Neutrophil (primary cell): ENCODE measurements at regions not wholly inside any gene's neighbourhood (a gene's known extent, or its start where the extent isn't known, plus 50 kb on each side); places are given as distances from the start of the nearest gene placed in this dataset.

Experiments used
- H3K27ac ChIP-seq: fragments of 200-600 bp; sonication (generic); 2 replicates; pipeline ENCODE4 v1.5.1; 2016; ENCODE audit warnings: mild to moderate bottlenecking, moderate library complexity
- H3K27me3 ChIP-seq: fragments of 200-600 bp; sonication (generic); 2 replicates; pipeline ENCODE4 v1.6.0; 2016; ENCODE audit warnings: mild to moderate bottlenecking
- H3K36me3 ChIP-seq: fragments of 200-600 bp; sonication (generic); 2 replicates; pipeline ENCODE4 v1.5.1; 2017
- H3K4me1 ChIP-seq, 2 experiments: fragments of 200-600 bp in 1 of 2; sonication (generic) in 1 of 2; 1 replicate in 1 of 2; 2 replicates in 1 of 2; pipeline versions ENCODE4 v1.5.1 to v1.6.1; 2013 to 2016; ENCODE audit warnings: low read depth in 1 of 2, low read length in 1 of 2, mild to moderate bottlenecking in 1 of 2, moderate library complexity in 1 of 2; ENCODE audit not compliant: control insufficient read depth in 1 of 2, insufficient read depth in 1 of 2
- H3K4me3 ChIP-seq, 2 experiments: fragments of 200-600 bp in 1 of 2; sonication (generic) in 1 of 2; 1 replicate in 1 of 2; 2 replicates in 1 of 2; pipeline ENCODE4 v1.5.1; 2013 to 2016; ENCODE audit warnings: low read depth in 1 of 2, low read length in 1 of 2, mild to moderate bottlenecking in 1 of 2, moderate library complexity in 1 of 2
- H3K9me3 ChIP-seq: fragments of 200-600 bp; sonication (generic); 2 replicates; pipeline ENCODE4 v1.5.1; 2016
- CTCF ChIP-seq: fragments of 200-600 bp; sonication (generic); IDR thresholded peaks from 2 replicates; pipeline ENCODE4 v1.5.1; 2016; ENCODE audit warnings: antibody characterized with exemption

DNA sequence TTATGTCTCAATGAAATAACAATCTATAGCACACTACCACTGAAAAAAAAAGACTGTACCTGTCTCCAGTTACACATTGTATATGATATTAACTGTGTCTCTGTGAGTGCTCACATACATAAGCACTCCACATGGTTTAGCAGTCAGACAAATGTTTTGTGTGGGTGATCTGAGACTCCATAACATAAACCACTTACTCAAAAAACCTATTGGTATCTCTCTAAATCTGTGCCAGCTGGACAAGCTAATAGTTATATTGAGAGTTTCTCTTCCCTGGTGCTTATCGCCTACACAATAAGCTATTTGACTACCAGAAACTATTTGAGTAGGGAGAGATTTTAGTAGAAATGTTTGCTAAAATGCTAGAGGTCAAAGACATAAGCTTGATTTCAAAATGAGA, 190.1 kb upstream of the AGR3 start:
- H3K4me1 ChIP-seq: no peaks in the 10 kb centered on the region
- H3K36me3 ChIP-seq: no peaks in the 10 kb centered on the region
- TF ChIP-seq CTCF: no peak

GRCh38 chr7:17075601-17076255, 193.9 kb upstream of the AGR3 start:
- no peak for TF ChIP-seq CTCF
- Histone ChIP-seq H3K27me3 (no peaks in the 10 kb centered on the region), H3K4me3 (no peak overlapping the region), H3K27ac (no peak overlapping the region), H3K36me3 (no peaks in the 10 kb centered on the region), H3K9me3 (no peaks in the 10 kb centered on the region), H3K4me1 (no peaks in the 10 kb centered on the region)

More for the DNA sequence above, 190.1 kb upstream of the AGR3 start:
- Histone ChIP-seq H3K27me3 (no peaks in the 10 kb centered on the region), H3K27ac (no peak overlapping the region), H3K9me3 (no peaks in the 10 kb centered on the region), H3K4me3 (no peak overlapping the region)

DNA sequence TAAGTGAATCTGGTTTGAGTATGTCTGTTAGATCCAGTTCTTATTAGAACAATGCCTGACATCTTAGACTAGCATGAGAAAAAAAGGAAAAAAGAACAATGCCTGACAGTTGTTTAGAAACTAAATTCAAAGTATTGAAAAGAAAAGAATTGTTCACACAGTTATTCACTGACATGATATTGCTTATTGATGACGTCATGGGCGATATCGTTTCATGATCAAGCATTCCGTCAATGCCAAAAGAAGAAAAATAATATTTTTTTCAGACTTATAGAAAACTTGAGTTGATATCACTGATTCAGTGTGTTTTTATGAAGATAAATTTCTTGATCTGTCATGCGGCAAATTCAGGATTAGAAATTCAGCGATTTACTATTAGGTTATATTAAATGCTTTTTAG, 196.5 kb upstream of the AGR3 start:
- no peaks in the 10 kb centered on the region for H3K27me3 ChIP-seq
- no peak overlapping the region for H3K27ac ChIP-seq
- H3K4me3 ChIP-seq: no peak overlapping the region
- no peak for TF ChIP-seq CTCF
- H3K4me1 ChIP-seq: no peaks in the 10 kb centered on the region
- H3K36me3 ChIP-seq: no peaks in the 10 kb centered on the region
- H3K9me3 ChIP-seq: no peaks in the 10 kb centered on the region

DNA sequence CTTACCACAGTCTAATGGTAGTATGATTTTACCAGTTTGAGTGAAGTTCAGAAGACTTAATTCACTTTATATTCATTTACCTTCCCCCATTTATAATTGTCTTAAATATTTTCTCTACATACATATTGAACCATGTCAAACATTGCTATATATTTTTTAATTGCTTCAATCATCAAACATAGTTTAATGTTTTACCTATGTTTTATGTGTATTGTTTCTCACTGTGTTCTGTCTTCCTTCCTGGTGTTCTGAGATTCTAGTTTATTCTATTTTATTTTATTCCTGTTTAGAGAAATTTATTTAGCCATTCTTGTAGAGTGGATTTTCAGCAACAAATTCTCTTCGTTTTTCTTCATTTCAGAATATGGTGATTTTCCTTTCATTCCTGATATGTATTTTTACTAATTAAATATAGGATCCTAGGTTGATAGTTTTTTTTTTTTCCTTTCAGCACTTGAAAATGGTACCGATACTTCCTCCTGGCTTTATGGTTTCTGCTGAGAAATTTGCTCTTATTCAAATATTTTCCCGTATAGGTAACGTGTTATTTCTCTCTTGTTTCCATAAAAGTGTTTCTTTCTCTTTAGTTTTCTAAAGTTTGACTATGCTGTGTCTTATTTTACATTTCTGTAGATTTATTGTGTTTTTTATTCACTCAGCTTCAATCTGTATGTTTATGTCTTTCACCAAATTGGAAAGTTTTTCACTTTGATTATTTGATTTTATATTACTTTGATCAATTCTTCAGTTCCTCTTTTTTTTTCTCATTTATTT, 201.8 kb upstream of the AGR3 start:
- H3K4me1 ChIP-seq: no peaks in the 10 kb centered on the region
- H3K4me3 ChIP-seq: no peak overlapping the region
- H3K9me3 ChIP-seq: no peaks in the 10 kb centered on the region
- no peak for TF ChIP-seq CTCF
- no peaks in the 10 kb centered on the region for H3K27me3 ChIP-seq
- H3K27ac ChIP-seq: no peak overlapping the region
- H3K36me3 ChIP-seq: no peaks in the 10 kb centered on the region

- TF ChIP-seq CTCF: no peak
- Histone ChIP-seq H3K4me1 (no peaks in the 10 kb centered on the region), H3K4me3 (no peak overlapping the region), H3K27me3 (no peaks in the 10 kb centered on the region), H3K9me3 (no peaks in the 10 kb centered on the region), H3K36me3 (no peaks in the 10 kb centered on the region), H3K27ac (no peak overlapping the region)
Measured at GRCh38 chr7:17084166-17084475, 202.3 kb upstream of the AGR3 start.
